ENCODE measurements at regions not wholly inside any gene's neighbourhood (a gene's known extent, or its start where the extent isn't known, plus 50 kb on each side); places are given as distances from the start of the nearest gene placed in this dataset.

DNA sequence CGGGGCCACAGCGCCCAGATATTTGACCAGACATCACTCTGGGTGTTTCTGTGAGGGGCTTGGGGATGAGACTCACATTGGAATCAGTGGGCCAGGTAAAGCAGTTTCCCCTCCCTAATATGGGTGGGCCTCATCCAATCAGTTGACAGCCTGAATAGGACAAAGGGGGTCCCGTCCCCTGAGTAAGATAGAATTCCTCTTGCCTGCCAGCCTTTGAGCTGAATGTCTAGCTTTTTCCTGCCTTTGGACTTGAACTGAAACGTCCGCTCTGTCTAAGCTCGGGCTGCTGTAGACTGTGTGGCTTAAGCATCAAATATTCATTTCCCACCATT, 88.8 kb upstream of the DIO3 start:
- 85 to 90% methylated on average over 6 of the region's 6 CpGs for WGBS, 2 donors
- no peak for ATAC-seq (ENCODE audit: insufficient read depth, low FRiP score)
- peaks cover 0 to 14% (median 8%) of the 10 kb centered on the region in 5 donors for H3K4me1 ChIP-seq (ENCODE audit: control insufficient read depth in 5 of 5, insufficient read depth in 5 of 5, low read length in 5 of 5)
- no peaks in the 10 kb centered on the region for H3K27me3 ChIP-seq (ENCODE audit: control insufficient read depth in 3 of 3, insufficient read depth in 3 of 3, low read length in 2 of 3)
- no peak for DNase-seq
- no peak overlapping the region for H3K27ac ChIP-seq (ENCODE audit: low read depth in 1 of 2, low read length in 1 of 2)
- TF ChIP-seq, protein P1, sequence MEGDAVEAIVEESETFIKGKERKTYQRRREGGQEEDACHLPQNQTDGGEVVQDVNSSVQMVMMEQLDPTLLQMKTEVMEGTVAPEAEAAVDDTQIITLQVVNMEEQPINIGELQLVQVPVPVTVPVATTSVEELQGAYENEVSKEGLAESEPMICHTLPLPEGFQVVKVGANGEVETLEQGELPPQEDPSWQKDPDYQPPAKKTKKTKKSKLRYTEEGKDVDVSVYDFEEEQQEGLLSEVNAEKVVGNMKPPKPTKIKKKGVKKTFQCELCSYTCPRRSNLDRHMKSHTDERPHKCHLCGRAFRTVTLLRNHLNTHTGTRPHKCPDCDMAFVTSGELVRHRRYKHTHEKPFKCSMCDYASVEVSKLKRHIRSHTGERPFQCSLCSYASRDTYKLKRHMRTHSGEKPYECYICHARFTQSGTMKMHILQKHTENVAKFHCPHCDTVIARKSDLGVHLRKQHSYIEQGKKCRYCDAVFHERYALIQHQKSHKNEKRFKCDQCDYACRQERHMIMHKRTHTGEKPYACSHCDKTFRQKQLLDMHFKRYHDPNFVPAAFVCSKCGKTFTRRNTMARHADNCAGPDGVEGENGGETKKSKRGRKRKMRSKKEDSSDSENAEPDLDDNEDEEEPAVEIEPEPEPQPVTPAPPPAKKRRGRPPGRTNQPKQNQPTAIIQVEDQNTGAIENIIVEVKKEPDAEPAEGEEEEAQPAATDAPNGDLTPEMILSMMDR (IDR thresholded peaks at IDR 0.05; ENCODE audit: control extremely low read depth, extremely low read depth), result no peak
- H3K9ac ChIP-seq (ENCODE audit: insufficient read depth in 1 of 2, low read length in 2 of 2), result no peak overlapping the region
- H3K4me3 ChIP-seq, result no peak overlapping the region
- no peaks in the 10 kb centered on the region for H3K9me3 ChIP-seq (ENCODE audit: control insufficient read depth in 4 of 4, insufficient read depth in 3 of 4, low read length in 3 of 4)
- H3K36me3 ChIP-seq (ENCODE audit: control insufficient read depth in 4 of 4, insufficient read depth in 4 of 4, low read length in 4 of 4), result no peaks in the 10 kb centered on the region

DNA sequence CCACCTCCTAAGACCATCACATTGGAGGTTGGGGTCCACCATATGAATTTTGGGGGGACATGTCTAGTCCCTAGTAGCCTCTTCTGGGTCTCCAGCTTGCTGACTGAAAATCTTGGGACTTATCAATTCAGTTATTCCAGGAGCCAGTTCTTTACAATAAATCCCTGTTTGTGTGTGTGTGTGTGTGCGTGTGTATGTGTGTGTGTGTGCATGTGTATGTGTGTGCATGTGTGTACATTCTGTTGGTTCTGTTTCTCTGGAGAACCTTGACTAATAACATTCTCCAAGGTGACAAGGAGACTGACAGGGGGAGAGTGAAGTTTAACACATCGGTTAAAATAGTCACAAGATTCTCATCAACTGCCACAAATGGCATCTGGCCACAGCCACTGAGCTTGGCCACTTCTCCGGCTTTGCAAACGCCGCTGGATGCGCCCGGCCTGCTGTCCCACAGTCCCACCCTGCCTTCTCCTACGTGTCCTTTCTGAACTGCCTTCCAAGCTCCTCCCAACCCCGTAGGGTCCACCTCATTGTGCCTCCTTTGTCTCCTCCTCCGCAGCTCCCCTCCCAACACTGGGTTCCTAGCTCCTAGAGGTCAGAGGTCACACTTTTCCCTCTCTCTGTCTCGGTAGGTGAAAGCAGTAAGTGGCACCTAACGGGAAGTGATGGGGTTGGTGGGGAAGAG, 88.1 kb upstream of the DIO3 start:
- ATAC-seq (ENCODE audit: insufficient read depth, low FRiP score) (no peak), DNase-seq (no peak)
- Histone ChIP-seq H3K36me3 (ENCODE audit: control insufficient read depth in 4 of 4, insufficient read depth in 4 of 4, low read length in 4 of 4) (no peaks in the 10 kb centered on the region), H3K27me3 (ENCODE audit: control insufficient read depth in 3 of 3, insufficient read depth in 3 of 3, low read length in 2 of 3) (no peaks in the 10 kb centered on the region), H3K27ac (ENCODE audit: low read depth in 1 of 2, low read length in 1 of 2) (no peak overlapping the region), H3K4me3 (no peak overlapping the region), H3K9ac (ENCODE audit: insufficient read depth in 1 of 2, low read length in 2 of 2) (no peak overlapping the region), H3K9me3 (ENCODE audit: control insufficient read depth in 4 of 4, insufficient read depth in 3 of 4, low read length in 3 of 4) (no peaks in the 10 kb centered on the region), H3K4me1 (ENCODE audit: control insufficient read depth in 5 of 5, insufficient read depth in 5 of 5, low read length in 5 of 5) (peaks cover 0 to 14% (median 8%) of the 10 kb centered on the region in 5 donors)
- 91 to 95% methylated on average over 12 of the region's 12 CpGs for WGBS, 2 donors
- TF ChIP-seq, protein P1 (IDR thresholded peaks at IDR 0.05; ENCODE audit: control extremely low read depth, extremely low read depth), result no peak

DNA sequence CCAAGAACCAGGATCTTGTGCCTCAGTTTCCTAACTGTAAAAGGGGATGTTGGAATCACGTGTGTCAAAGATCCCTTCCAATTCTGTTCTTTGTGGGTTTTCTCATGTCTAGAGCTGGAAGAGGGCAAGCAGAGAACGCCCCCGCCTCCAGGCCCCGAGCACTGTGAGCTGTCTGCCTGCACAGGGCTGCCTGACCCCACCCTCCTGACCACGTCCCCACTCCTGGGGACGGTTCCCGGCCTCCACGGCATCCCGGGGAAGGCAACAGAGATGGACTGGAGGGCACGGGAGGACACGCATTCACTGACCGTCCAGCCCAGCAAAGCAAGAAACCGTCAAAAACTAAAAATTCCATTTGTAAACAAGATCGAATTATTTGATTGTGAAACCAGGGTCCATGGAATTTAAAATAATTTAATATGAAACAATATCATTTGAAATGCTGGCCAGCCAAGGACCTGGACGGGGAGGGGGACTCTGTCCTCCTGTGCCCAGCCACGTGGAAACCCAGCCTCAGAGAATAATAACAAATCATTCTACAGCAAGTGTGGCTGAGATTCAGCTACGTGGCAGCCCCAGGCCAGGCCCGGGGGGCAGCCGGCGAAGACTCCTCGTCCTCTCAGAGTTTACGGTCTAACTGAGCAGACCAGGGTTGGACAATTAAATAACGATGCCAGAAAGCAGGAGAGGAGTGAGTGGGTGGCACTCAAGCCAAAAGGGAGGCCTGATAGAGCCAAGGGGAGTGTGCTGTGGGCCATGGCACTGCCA, 87.3 kb upstream of the DIO3 start:
- Histone ChIP-seq H3K4me1 (ENCODE audit: control insufficient read depth in 5 of 5, insufficient read depth in 5 of 5, low read length in 5 of 5) (peaks cover 0 to 14% (median 8%) of the 10 kb centered on the region in 5 donors), H3K4me3 (no peak overlapping the region), H3K27ac (ENCODE audit: low read depth in 1 of 2, low read length in 1 of 2) (no peak overlapping the region), H3K9me3 (ENCODE audit: control insufficient read depth in 4 of 4, insufficient read depth in 3 of 4, low read length in 3 of 4) (no peaks in the 10 kb centered on the region), H3K9ac (ENCODE audit: insufficient read depth in 1 of 2, low read length in 2 of 2) (no peak overlapping the region), H3K36me3 (ENCODE audit: control insufficient read depth in 4 of 4, insufficient read depth in 4 of 4, low read length in 4 of 4) (no peaks in the 10 kb centered on the region), H3K27me3 (ENCODE audit: control insufficient read depth in 3 of 3, insufficient read depth in 3 of 3, low read length in 2 of 3) (no peaks in the 10 kb centered on the region)
- TF ChIP-seq, protein P1 (IDR thresholded peaks at IDR 0.05; ENCODE audit: control extremely low read depth, extremely low read depth), result no peak
- WGBS, 2 donors, result 84 to 87% methylated on average over 23 of the region's 23 CpGs
- ATAC-seq (ENCODE audit: insufficient read depth, low FRiP score), result no peak
- DNase-seq, result no peak
